Activated CD4-positive, alpha-beta T cell treated with anti-CD3 and anti-CD28 coated beads, Interleukin-2, amount 10 ng/mL, durations not matched to agents 7 days and 5 days (primary cell): ENCODE measurements at regions not wholly inside any gene's neighbourhood (a gene's known extent, or its start where the extent isn't known, plus 50 kb on each side); places are given as distances from the start of the nearest gene placed in this dataset. TPM values are rescaled to one million over a fixed set of nuclear protein-coding genes. Genes with fewer than 3 reads are reported as not detected.
A peak's percentile ranks its signal among the peaks of the same experiment; 100 is the strongest.

ENCODE experiments used
- CTCF ChIA-PET: fragments of 350-600 bp; sonication (Branson Sonifier 250); formaldehyde crosslinking; loops from one replicate; lab custom pipeline; 2021; ENCODE audit warnings: antibody characterized with exemption; lab: Charles Lee
- POLR2A ChIA-PET: fragments of 350-600 bp; sonication (Branson Sonifier 250); formaldehyde crosslinking; loops from one replicate; lab custom pipeline; 2021; ENCODE audit warnings: antibody characterized with exemption; lab: Charles Lee
- DNase-seq: peaks from one replicate; pipeline ENCODE4 v3.0.0-alpha.2; 2020
- H3K27ac Mint-ChIP-seq: one replicate; pipeline ENCODE4 v1.8.0; 2021; ENCODE audit warnings: mild to moderate bottlenecking, moderate library complexity, mixed read lengths
- H3K27me3 Mint-ChIP-seq: one replicate; pipeline ENCODE4 v1.8.0; 2021; ENCODE audit warnings: mixed read lengths
- H3K36me3 Mint-ChIP-seq: one replicate; pipeline ENCODE4 v1.8.0; 2021; ENCODE audit warnings: low read depth, mixed read lengths
- H3K4me1 Mint-ChIP-seq: one replicate; pipeline ENCODE4 v1.8.0; 2021; ENCODE audit warnings: mixed read lengths
- H3K4me3 Mint-ChIP-seq: one replicate; pipeline ENCODE4 v1.8.0; 2021; ENCODE audit warnings: mild to moderate bottlenecking, moderate library complexity, mixed read lengths
- H3K9me3 Mint-ChIP-seq: one replicate; pipeline ENCODE4 v1.8.0; 2021; ENCODE audit warnings: mixed read lengths
- microRNA-seq: library from miRNA; unstranded; fragments of <30 nt; microRNA quantifications from one replicate; pipeline ENCODE4 v1.2.0, GENCODE V29; 2021; ENCODE audit warnings: borderline microRNAs expressed, borderline replicate concordance

DNA sequence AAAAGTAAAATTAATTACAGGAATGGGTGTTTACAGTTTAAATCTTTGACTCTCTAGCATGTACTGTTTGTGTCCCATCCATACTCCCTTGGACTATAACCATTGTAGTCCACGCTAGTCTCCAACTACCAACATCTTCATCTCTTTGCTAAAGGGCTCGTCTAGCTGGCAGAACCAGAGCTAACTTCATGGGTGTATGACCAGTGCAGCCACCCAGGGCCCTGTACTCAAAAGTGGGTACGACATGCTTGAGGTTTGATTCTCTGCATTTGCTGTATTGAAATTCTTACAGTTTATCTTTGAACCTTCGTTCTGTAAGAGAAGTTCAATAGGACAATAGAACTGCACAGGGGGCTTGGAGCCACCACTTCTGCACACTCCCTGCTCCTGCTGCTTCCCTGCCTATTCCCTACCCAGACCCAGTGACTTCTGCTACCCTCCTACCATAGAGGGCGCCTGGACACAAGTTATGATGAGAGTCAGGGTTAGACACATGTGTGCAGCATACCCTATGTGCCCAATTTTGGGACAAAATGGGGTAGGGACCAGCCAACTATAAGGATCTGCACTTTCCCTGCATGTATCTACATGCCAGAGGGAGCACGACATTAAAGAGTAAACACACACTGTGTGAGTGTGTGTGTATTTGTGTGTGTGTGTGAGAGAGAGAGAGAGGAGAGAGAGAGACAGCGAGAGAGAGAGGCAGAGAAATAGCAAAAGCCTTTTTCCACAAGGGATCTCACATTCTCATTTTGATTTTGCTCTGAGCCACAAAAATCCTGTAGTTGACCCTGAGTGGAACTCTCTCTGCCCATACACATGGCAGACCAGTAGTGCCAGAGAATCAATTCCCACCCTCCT, 59.0 kb upstream of the NECTIN3 start:
- H3K27ac Mint-ChIP-seq = no peak overlapping the region
- ChIA-PET CTCF (interaction anchor here (0.6 kb wide), 1 partner anchor 605 kb away, joined by 3 read pairs; no protein-coding TSS in a partner anchor), POLR2A (no interaction called here)
- H3K36me3 Mint-ChIP-seq = no peaks in the 10 kb centered on the region
- DNase-seq = peak; percentile 18
- H3K27me3 Mint-ChIP-seq = peaks cover 2% of the 10 kb centered on the region
- H3K4me3 Mint-ChIP-seq = no peak overlapping the region
- no peaks in the 10 kb centered on the region for H3K4me1 Mint-ChIP-seq
- no peaks in the 10 kb centered on the region for H3K9me3 Mint-ChIP-seq

Small RNA genes in the stretch of these regions (microRNA-seq; reads per million reads assigned to microRNA genes)
- not detected for gene MIR4445
